ENCODE measurements at regions not wholly inside any gene's neighbourhood (a gene's known extent, or its start where the extent isn't known, plus 50 kb on each side); places are given as distances from the start of the nearest gene placed in this dataset.

- TF ChIP-seq ZNF445 (CRISPR knock-in tag; IDR thresholded peaks at IDR 0.05; ENCODE audit: low read depth) (no peak), TGIF2 (CRISPR knock-in tag; IDR thresholded peaks at IDR 0.05) (no peak), ETV6 (IDR thresholded peaks at IDR 0.05; ENCODE audit: borderline replicate concordance in 1 of 2, low read depth in 2 of 2, low read length in 1 of 2) (no peak), ETV6 (CRISPR knock-in tag; IDR thresholded peaks at IDR 0.05; ENCODE audit: borderline replicate concordance) (no peak), CBFB (CRISPR knock-in tag; IDR thresholded peaks at IDR 0.05) (no peak), ZNF76 (CRISPR knock-in tag; IDR thresholded peaks at IDR 0.05; ENCODE audit: borderline replicate concordance) (no peak), NFIC (IDR thresholded peaks at IDR 0.05) (no peak), BHLHE40 (IDR thresholded peaks at IDR 0.05; ENCODE audit: low read length) (no peak), SMARCA4 (IDR thresholded peaks at IDR 0.05) (no peak), NFYB (IDR thresholded peaks at IDR 0.05; ENCODE audit: extremely low read depth, insufficient read length) (no peak), EZH2 (IDR thresholded peaks at IDR 0.05; ENCODE audit: borderline replicate concordance, low read depth, low read length) (no peak), RAD21 (CRISPR knock-in tag; conservative IDR thresholded peaks at IDR 0.05 in 1 of 2, IDR thresholded peaks at IDR 0.05 in 1 of 2) (no peak), GABPA (tag; conservative IDR thresholded peaks at IDR 0.05; ENCODE audit: low read depth) (no peak)
- TF ChIP-seq, protein P1, sequence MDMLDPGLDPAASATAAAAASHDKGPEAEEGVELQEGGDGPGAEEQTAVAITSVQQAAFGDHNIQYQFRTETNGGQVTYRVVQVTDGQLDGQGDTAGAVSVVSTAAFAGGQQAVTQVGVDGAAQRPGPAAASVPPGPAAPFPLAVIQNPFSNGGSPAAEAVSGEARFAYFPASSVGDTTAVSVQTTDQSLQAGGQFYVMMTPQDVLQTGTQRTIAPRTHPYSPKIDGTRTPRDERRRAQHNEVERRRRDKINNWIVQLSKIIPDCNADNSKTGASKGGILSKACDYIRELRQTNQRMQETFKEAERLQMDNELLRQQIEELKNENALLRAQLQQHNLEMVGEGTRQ (CRISPR knock-in tag; IDR thresholded peaks at IDR 0.05), result no peak
Observed at GRCh38 chr9:17875886-17876285, 297.0 kb downstream of the SH3GL2 start.

All from K562 (cell line).